ENCODE measurements at regions not wholly inside any gene's neighbourhood (a gene's known extent, or its start where the extent isn't known, plus 50 kb on each side); places are given as distances from the start of the nearest gene placed in this dataset.

DNA sequence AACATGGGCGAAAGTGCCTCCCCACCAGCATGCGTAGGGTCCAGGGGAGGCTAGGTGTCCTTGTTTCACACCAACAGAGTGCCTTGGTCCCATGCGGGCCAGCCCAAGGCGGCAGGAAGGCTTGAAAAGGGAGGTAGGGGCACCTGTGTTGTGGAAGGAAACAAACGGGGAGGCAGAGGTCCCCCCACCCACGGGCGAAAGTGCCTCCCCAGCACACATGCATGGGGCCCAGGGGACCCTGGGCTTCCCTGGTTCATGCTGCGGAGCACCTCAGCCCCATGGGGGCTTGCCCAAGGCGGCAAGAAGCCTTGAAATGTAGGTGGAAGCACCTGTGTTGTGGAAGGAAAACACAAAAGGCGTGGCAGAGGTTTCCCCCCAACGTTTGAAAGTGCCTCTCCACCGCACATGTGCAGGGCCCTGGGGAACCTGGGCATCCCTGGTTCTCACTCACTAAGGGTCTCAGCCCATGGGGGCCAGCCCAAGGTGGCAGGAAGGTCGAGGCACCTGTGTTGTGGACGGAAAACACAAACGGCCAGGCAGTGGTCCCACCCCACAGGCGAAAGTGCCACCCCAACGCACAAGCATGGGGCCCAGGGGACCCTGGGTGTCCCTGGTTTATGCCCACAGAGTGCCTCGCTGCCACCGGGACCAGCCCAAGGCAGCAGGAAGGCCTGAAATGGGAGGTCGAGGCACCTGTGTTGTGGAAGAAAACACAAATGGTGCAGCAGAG is 374.7 kb downstream of the ALG10 start:
- no peak for DNase-seq

DNA sequence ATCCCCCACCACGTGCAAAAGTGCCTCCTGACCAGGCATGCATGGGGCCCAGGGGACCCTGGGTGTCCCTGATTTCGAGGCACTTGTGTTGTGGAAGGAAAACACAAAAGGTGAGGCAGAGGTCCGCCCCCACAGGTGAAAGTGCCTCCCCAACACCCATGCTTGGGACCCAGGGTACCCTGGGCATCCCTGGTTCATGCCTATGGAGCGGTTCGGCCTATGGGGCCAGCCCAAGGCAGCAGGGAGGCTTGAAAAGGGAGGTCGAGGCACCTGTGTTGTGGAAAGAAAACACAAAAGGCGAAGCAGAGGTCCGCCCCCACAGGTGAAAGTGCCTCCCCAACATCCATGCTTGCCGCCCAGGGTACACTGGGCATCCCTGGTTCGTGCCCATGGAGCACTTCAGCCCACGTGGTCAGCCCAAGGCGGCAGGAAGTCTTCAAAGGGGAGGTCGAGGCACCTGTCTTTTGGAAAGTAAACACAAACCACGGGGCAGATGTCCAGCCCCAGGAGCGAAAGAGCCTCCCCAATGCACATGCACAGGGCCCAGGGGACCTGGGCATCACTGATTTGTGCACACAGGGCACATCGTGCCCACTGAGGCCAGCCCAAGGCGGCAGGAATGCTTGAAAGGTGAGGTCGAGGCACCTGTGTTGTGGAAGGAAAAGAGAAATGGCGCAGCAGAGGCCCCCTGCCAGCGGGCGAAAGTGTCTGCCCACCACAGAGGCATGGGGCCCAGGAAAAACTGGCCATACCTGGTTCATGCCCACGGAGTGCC is 375.5 kb downstream of the ALG10 start:
- DNase-seq: no peak

DNA sequence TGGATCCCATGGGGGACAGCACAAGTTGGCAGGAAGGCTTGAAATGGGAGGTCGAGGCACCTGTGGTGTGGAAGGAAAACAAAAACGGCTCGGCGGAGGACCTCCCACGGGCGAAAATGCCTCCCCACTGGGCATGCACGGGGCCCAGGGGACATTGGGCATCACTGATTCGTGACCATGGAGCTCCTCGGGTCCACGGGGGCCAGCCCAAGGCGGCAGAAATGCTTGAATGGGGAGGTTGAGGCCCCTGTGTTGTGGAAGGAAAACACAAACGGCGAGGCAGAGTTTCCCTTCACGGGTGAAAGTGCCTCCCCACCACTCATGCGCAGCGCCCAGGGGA is 376.0 kb downstream of the ALG10 start:
- no peak for DNase-seq

DNA sequence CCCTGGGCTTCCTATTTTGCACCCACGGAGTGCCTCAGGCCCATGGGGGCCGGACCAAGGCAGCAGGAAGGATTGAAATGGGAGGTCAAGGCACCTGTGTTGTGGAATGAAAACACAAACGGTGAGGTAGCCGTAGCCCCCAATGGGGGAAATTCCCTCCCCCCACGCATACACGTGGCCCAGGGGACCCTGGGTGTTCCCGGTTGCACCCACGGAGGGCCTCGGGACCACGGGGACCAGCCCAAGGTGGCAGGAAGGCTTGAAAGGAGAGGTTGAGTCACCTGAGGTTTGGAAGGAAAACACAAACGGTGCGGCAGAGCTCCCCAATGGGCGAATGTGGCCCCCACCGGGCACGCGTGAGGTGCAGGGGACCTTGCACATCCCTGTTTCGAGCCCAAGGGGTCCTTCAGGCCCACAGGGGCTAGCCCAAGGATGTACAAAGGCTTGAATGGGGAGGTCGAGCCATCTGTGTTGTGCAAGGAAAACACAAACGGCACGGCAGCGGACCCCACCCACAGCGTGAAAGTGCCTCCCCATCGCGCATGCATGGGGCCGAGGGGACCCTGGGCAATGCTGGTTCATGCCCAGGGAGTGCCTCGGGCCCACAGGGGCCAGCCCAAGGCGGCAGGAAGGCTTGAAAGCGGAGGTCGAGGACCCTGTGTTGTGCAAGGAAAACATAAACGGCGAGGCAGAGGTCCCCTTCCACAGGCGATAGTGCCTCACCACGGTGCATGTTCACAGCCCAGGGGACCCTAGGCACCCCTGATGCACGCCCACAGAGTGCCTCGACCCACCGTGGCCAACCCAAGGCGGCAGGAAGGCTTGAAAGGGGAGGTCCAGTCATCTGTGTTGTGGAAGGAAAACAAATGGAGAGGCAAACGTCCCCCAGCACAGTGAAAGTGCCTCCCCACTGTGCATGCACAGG is 376.7 kb downstream of the ALG10 start:
- no peak for DNase-seq

DNA sequence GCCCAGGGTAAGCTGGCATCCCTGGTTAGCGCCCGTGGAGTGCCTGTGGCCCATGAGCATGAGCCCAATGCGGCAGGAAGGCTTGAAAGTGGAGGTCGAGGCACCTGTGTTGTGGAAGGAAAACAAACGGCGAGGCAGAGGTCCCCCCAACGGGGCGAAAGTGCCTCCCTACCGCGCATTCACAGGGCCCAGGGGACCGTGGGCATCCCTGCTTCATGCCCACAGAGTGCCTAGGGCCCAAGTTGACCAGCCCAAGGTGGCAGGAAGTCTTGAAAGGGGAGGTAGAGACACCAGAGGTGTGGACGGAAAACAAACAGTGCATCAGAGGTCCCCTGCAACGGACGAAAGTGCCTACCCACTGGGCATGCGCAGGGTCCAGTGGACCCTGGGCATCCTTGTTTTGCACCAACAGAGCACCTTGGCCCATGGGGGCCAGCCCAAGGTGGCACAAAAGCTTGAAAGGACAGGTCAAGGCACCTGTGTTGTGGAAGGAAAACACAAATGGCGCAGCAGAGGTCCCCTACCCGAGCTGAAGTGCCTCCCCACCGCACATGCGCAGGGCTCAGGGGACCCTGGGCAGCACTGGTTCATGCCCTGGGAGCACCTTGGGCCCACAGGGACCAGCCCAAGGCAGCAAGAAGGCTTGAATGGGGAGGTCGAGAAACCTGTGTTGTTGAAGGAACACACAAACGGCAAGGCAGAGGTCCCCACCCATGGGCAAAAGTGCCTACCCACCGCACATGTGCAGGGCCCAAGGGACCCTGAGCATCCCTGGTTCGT is 377.5 kb downstream of the ALG10 start:
- no peak for DNase-seq

DNA sequence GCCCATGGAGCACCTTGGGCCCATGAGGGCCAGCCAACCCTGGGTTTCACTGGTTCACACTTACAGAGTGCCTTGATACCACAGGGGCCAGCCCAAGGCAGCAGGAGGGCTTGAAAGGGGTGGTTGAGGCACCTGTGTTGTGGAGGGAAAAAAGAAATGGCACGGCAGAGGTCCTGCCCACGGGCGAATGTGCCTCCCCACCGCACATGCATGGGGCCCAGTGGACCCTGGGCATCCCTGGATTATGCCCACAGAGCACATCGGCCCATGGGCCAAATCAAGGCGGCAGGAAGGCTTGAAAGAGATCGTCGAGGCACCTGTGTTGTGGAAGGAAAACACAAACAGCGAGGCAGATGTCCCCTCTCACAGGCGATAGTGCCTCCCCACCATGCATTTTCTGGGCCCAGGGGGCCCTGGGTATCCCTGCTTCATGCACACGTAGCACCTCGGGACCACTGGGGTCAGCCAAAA is 378.1 kb downstream of the ALG10 start:
- DNase-seq: no peak

DNA sequence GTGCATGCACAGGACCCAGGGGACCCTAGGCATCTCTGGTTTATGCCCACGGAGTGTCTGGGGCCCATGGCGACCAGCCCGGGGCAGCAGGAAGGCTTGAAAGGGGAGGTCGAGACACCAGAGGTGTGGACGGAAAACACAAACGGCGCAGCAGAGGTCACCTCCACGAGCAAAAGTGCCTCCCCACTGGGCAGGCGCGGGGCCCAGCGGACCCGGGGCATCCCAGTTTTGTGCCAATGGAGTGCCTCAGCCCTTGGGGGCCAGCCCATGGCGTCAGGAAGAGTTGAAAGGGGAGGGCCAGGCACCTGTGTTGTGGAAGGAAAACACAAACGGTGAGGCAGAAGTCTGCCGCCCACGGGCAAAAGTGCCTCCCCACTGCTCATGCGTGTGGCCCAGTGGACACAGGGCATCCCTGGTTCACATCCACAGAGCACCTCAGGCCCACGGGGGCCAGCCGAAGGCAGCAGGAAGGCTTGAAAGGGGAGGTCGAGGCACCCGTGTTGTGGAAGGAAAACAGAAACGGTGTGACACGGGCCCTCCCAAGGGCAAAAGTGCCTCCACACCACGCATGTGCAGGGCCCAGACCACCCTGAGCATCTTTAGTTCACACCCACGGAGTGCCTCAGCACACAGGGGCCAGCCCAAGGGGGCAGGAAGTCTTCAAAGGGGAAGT is 378.8 kb downstream of the ALG10 start:
- no peak for DNase-seq

DNA sequence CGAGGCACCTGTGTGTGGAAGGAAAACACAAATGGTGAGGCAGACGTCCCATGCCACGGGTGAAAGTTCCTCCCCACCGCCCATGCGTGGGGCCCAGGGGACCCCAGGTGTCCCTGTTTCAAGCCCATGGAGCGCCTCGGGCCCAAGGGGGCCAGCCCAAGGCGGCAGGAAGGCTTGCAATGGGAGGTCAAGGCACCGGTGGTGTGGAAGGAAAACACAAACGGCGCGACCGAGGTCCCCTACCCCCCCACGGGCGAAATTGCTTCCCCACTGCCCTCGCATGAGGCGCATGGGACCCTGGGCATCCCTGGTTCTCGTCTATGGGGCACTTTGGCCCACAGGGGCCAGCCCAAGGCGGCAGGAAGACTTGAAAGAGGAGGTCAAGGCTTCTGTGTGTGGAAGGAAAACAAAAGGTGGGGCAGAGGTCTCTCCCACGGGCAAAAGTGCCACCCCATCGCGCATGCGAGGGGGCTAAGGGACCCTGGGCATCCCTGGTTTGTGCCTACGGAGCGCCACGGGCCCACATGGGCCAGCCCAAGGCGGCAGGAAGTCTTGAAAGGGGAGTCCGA is 379.4 kb downstream of the ALG10 start:
- no peak for DNase-seq

DNA sequence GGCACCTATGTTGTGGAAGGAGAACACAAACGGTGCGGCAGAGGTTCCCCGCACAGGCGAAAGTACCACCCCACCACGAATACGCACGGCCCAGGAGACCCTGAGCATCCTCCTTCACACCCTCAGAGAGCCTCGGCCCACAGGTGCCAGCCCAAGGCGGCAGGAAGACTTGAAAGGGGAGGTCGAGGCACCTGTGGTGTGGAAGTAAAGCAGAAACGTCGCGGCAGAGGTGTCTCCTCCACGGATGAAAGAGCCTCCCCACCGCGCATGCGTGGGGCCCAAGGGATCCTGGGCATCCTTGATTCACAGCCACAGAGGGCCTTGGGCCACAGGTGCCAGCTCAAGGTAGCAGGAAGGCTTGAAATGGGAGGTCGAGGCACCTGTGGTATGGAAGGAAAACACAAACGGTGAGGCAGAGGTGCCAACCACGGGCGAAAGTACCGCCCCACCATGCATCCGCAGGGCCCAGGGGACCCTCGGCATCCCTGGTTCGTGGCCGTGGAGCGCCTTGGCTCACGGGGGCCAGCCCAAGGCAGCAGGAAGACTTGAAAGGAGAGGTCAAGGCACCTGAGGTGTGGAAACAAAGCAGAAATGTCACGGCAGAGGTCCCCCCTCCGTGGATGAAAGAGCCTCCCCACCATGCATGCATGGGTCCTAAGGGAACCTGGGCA is 380.1 kb downstream of the ALG10 start:
- DNase-seq: no peak

DNA sequence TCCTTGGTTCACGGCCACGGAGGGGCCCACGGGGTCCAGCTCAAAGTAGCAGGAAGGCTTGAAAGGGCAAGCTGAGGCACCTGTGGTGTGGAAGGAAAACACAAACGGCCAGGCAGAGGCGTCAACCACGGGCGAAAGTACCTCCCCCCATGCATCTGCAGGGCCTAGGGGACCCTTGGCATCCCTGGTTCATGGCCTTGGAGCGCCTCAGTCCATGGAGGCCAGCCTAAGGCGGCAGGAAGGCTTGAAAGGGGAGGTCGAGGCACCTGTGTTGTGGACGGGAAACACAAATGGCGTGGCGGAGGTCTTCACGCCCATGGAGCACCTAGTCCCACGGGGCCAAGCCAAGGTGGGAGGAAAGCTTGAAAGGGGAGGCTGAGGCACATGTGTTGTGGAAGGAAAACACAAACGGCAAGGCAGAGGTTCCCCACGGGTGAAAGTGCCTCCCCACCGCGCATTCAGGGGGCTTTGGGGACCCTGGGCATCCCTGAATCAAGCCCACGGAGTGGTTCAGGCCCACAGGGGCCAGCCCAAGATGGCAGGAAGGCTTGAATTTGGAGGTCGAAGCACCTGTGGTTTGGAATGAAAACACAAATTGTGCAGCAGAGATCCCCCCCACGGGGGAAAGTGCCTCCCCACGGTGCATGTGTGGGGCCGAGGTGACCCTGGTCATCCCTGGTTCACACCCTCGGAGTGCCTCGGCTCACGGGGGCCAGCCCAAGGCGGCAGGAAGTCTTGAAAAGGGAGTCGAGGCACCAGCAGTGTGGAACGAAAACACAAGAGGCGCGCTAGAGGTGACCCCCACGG is 380.8 kb downstream of the ALG10 start:
- no peak for DNase-seq

DNA sequence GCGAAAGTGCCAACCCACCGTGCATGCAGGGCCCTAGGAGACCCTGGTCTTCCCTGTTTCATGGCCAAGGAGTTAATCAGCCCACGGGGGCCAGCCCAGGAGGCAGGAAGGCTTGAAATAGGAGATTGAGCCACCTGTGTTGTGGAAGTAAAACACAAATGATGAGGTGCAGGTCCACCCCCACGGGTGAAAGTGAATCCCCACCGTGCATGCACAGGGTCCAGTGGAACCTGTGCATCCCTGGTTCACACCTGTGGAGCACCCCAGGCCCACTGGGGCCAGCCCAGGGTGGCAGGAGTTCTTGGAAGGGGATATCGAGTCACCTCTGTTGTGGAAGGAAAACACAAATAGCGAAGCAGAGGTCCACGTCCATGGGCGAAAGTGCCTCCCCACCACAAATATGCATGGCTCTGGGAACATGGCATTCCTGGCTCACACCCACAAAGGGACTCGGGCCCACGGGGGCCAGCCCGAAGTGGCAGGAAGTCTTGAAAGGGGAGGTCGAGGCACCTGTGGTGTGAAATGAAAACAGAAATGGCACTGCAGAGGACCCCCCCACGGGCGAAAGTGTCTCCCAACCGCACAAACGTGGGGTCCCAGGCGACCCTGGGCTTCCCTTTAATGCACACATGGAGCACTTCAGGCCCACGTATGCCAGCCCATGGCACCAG is 381.5 kb downstream of the ALG10 start:
- no peak for DNase-seq

DNA sequence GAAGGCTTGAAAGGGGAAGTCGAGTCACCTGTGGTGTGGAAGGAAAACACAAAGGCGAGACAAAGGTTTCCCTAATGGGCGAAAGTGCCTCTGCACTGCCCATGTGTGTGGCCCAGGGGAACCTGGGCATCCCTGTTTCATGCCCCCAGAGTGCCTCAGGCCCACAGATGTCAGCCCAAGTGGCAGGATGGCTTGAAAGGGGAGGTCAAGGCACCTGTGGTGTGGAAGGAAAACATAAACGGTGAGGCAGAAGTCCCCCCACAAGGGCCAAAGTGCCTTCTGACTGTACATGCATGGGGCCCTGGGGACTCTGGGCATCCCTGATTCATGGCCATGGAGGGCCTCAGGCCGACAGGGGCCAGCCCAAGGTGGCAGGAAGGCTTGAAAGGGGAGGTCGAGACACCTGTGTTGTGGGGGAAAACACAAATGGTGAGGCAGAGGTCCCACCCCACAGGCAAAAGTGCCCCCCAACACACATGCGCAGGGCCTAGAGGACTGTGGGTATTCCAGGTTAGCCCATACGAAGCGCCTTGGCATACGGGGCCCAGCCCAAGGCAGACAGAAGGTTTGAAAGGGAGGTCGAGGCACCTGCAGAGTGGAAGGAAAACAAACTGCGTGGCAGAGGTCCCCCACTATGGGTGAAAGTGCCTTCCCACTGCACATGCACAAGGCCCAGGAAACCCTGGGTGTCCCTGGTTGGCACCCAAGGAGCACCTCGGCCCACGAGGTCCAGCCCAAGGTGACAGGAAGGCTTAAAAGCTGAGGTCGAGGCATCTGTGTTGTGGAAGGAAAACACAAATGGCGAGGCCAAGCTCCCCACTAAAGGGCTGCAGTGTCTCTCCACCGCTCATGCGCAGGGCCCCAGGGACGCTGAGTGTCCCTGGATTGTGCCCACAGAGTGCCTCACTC is 382.3 kb downstream of the ALG10 start:
- no peak for DNase-seq

DNA sequence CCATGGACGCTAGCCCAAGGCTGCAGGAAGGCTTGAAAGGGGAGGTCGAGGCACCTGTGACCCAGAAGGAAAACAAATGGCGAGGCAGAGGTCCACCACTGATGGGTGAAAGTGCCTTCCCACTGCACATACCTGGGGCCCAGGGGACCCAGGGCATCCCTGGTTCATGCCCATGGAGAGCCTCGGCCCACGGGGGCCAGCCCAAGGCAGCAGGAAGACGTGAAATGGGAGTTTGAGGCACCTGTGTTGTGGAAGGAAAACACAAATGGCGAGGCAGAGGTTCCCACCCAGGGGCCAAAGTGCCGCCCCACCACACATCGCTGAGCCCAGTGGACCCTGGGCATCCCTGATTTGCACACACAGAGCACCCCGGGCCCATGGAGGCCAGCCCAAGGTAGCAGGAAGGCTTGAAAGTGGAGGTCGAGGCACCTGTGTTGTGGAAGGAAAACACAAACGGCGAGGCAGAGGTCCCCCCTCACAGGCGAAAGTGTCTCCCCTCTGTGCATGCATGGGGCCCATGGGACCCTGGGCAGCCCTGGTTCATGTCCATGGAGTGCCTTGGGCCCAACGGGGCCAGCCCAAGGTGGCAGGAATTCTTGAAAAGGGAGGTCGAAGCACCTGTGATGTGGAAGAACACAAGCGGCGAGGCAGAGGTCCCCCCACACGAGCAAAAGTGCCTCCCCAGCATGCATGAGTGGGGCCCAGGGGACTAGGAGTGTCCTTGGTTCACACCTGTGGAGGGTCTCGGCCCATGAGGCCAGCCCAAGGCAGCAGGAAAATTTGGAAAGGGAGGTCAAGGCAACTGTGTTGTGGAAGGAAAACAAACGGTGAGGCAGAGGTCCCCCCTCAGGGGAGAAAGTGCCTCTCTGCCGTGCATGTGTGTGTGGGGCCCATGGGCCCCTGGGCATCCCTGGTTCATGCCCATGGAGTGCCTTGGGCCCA is 383.3 kb downstream of the ALG10 start:
- DNase-seq: no peak

DNA sequence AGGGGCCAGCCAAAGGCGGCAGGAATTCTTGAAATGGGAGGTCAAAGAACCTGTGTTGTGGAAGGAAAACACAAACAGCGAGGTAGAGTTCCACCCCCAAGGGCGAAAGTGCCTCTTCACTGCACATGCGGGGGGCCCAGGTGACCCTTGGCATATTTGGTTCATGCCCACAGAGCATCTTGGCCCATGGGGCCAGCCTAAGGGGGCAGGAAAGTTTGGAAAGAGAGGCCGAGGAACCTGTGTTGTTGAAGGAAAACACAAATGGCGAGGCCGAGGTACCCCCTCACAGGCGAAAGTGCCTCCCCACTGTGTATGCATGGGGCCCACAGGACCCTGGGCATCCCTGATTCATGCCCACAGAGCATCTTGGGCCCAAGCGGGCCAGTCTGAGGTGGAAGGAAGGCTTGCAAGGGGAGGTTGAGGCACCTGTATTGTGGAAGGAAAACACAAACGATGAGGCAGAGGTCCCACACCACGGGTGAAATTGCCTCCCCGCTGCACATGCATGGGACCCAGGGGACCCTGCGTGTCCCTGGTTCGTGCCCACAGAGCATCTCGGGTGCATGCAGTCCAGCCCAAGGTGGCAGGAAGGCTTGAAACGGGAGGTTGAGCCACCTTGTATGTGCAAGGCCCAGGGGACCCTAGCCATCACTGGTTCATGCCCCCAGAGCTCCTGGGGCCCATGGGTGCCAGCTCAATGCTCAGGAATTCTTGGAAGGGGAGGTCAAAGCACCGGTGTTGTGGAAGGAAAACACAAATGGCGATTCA is 384.1 kb downstream of the ALG10 start:
- DNase-seq: no peak

DNA sequence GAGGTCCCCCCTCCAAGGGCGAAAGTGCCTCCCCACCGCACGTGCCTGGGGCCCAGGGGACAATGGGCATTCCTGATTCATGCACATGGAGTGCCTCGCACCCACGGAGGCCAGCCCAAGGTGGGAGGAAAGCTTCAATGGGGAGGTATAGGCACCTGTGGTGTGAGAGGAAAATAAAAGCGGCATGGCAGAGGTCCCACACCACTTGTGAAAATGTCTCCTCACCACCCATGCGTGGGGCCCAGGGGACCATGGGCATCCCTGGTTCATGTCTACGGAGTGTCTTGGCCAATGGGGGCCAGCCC is 384.7 kb downstream of the ALG10 start:
- no peak for DNase-seq

DNA sequence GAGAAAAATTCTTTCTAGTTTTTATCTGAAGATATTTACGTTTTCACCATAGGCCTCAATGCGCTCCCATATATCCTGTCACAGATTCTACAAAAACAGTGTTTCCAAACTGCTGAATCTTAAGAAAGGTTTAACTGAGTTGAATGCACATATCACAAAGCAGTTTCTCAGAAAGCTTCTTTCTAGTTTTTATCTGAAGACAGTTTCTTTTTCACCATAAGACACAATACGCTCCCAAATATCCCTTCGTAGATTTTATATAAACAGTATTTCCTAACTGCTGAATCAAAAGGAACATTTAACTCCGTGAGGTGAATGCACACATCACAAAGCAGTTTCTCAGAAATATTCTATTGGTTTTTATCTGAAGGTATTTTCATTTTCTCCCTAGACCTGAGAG is 385.5 kb downstream of the ALG10 start:
- DNase-seq: no peak
